GM21786 (cell line): ENCODE measurements at regions not wholly inside any gene's neighbourhood (a gene's known extent, or its start where the extent isn't known, plus 50 kb on each side); places are given as distances from the start of the nearest gene placed in this dataset.

Experiments used
- ATAC-seq: cut with Tn5 transposase; IDR thresholded peaks from one replicate; pipeline ENCODE4 v1.9.1; 2021; ENCODE audit not compliant: unreplicated experiment

DNA sequence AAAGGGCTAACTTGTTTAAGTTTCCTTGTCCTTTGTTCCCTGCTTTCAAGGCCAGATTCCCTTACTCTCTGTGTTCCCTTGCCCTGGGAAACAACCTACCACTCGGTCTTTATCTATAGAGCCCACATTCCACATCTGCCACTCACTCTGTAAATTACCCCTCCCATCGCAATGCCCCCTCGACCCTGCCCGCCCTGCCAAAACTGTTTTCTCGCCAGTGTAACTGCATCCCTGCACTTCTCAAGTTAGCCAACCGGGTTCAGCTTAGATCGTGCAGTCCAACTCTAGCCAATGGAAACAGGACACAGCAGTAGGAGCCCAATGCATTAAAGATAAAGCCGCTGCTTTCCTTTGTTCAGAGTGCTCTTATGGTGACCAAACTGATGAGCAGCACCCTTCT, 263.6 kb downstream of the TBL1XR1 start:
- no peak for ATAC-seq

DNA sequence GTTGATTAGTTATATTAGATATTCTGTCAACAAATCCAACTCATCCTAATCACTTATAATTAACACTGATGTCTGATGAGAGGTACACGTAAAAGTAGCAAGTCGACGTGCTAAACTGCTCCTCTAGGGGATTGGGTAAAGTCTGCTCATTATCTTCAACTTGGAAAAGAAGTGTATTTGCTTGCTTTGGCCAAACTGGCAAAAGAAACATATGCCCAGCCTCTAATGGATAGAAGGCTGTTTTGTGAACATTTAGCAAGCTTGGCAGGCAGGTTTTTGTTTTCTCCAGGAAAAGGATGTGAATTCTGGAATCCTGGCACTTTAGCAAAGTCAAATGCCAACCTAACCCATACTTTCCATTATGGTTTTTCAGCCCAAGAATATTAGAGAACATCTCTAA, 264.8 kb downstream of the TBL1XR1 start:
- ATAC-seq: no peak

DNA sequence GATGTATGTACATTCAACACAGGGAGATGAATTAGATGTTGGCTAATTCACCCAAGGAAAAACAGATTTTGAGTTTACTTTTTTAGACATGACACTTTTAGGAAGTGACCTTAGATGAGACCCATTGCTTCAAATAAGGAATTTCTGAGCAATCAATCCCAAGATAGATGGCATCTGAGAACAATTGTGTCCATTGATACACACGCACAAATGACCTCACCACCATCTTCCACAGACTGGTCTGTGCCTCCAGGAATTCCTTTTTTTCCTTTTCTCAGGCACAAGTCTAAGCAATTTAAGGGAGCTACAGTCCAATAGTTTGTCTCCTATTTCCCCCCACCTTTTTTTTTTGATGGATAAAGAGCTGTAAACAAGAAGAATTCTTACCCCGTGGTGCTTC, 265.3 kb downstream of the TBL1XR1 start:
- ATAC-seq: no peak

DNA sequence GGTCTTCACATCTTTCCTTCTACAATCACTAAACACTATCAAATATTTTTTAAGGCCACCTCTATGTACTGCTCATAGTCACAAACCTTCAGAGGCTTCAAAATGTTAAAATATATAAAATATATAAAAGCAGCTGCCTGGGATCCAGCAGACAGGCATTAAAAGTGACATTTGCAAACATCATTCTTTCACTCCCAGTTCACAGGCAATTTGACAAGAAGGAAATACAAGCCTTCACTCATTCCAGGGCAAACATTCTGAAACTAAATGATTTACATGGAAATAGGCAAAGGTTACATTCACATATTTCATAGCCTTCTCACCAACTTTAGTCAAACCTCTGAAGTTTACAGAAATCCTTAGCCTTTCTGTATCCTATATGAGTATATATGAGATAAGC, 266.3 kb downstream of the TBL1XR1 start:
- ATAC-seq: no peak

DNA sequence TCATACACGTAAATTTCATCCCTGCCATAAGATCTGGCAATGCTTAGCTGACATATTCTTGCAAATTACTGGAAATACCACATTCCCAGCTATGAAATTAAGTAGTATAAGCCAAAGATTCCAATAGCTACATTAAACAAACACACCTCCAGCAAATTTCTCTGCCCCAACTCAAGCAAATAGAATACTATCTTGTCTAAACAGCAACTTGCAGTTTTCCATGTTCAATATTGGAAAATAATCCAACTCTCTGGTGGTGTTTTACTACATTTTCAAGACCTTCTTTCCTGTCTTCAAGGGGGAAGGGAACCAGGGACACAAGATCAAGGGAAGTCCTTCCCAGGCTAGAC, 268.7 kb downstream of the TBL1XR1 start:
- ATAC-seq: no peak

DNA sequence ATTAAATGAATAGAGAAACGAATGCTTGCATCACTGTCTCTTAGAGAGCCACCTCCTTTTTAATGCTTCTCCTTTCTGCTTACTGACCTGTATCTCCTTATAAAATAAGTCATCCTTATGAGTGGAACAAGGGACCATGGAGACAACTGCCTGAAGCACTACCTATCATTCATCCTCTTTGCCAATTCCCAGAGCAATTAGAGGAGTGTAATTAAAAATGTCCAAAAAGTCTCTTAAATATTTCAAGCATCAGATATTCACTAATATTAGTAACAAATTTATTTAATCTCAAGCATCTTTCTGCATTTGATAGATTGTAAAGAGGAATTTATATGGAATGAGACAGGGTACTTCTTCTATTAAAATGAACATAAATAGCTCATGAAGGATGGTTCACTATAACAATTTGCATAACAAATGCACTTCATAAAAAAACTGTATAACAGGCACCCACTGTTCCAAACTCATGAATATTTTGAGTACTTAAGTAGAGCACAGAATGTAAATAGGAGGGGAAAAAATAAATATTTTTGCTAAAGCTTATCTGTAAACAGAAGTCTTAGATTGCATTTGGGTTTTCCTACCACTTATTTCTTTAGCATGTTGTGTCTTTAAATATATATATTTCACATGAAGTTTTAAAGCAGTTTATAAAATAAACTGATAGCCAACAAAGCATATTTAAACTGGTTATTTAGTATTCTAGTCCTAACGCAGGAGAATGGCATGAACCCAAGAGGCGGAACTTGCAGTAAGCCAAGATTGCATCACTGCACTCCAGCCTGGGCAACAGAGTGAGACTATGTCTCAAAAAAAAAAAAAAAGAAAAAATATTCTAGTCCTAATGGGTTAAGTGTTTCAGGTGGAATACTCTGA, 269.3 kb downstream of the TBL1XR1 start:
- ATAC-seq: no peak

DNA sequence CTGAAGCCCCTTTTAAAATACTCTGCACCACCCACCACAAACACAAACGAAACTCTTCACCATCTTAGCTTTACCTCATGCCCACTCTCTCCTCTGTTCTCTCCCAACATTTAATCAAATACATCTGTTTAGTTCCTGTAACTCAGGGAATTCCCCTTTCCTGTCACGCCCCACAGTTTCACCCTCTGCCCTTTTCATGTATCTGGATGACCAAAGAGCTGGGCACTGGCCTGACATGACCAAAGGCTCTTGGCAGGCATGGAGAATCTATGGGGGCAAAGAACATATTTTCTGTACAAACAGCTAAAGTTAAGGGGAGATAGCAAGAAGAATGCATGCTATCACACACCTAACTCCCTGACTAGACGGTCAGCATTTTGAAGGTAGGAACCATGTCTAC, 270.0 kb downstream of the TBL1XR1 start:
- no peak for ATAC-seq

DNA sequence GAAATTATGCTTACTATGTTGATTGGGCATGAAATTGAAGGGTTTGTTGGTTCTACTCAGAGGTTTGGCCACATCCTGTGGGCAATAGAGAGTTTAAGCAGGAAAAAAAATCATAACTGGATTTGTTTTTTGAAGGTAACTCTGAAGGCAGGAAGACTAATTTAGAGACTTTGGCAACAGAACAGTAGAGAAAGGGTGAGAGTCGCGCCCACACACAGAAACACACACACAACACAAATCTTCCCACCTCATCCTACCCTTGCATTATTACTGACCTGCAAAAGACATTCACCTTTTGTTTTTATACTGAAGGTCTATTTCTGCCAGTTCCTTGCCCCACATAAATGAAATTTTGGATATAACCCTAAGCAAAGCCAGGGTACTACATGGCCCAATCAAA, 270.6 kb downstream of the TBL1XR1 start:
- no peak for ATAC-seq

DNA sequence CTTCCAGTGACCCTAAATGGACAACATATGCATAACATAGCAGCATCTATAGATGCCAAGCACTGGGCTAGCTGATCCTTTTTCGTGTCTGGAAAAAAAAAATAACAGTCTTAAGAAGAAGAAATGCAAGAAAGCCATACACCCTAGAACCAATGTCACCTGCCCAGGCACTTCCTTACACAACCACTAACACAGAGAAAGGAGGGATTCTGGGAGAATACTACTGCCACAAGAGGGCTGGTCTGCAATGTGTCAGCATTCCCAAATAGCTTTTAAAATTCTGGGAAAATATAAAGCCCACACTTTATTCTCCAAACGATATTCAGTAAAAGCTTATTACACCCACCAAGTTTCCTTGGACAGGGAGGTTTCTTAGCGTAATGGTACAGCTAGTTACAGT, 271.2 kb downstream of the TBL1XR1 start:
- no peak for ATAC-seq

DNA sequence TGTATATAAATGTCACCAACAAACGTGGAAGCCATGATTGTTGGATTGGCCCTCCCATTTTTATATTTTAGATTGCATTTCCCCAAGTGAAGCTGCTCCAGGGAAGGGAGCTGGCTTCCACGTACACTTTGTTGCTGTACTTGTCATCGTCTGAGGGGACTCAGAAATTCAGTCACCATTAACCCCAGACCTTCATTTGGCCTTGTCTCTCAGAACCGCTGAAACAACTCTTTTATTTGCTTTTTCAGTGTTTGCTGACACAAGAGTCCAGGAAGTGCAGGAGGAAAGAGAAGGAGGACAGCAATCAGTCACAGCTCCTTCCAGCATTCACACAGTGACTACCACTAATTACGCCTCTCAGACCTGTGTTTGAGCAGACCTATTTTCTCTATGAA, 276.5 kb downstream of the TBL1XR1 start:
- no peak for ATAC-seq

DNA sequence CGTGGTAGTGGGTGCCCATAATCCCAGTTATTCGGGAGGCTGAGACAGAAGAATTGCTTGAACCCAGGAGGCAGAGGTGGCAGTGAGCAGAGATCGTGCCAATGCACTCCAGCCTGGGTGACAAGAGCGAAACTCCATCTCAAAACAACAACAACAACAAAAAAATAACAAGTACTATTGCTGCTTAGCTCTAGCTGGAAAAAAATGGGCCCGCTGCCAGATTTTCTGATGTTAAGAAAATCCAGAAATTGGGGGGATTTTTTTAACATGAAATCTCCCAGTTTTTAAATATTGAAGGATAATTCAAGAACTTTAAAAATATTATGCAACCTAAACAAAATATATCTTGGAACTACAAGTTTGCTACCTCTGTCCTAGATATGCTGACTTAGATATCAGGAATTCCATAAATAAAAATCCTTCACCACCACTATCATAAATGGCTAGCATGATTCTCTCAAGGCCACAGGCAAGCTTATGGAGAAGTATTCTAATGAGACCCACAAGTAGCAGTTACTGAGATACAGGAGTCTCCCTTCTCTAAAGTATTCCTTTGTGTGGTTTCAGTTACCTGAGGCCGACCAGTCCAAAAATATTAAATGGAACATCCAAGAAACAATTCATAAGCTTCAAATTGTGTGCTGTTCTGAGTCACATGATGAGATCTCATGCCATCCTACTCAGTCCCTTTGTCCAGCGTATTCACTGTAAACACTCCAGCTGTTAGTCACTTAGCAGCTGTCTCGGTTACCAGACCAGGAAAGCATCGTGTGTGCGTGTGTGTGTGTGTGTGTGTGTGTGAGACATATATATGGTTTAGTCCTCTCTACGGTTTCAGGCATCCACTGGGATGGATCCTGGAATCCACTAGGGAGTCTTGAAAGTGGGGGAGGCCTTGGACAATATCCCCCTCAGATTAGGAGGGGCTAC, 277.2 kb downstream of the TBL1XR1 start:
- no peak for ATAC-seq

DNA sequence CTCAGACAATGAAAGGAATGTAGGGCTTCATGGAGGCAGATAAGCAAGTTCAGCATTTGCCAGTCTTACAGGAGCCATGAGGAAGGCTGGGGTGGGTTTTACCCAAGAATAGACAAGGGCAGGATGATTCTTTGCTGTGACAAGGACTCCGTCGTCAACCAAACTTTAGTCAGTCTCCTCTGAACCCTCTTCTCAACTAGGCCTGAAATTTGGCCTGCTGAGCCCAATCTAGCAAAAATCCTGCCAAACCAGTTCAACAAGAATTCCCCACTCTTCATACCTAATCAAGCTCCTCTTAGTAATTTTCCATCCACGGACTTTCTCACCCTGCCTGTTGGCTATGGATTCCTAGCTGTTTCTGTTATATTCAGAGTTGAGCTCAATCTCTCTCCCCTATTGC, 280.5 kb downstream of the TBL1XR1 start:
- no peak for ATAC-seq

DNA sequence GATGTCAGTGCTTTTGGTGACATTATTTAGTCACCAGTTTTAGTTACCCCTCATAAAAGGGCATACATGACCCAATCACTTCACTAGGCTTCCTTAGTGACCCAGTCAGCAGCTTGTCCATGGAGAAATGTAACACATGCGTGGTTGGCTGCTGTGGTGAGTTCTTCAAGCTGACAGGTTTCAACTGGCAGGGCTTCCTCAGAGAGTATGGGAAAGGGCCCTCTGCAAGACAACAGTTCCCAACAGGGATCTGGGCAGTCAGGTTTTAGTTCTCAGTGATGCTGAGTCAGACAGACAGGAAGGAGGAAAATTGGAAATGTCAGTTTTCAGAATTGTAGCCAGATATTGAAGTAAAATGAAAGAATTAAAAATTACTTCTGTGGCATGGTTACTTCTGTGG, 282.5 kb downstream of the TBL1XR1 start:
- no peak for ATAC-seq

DNA sequence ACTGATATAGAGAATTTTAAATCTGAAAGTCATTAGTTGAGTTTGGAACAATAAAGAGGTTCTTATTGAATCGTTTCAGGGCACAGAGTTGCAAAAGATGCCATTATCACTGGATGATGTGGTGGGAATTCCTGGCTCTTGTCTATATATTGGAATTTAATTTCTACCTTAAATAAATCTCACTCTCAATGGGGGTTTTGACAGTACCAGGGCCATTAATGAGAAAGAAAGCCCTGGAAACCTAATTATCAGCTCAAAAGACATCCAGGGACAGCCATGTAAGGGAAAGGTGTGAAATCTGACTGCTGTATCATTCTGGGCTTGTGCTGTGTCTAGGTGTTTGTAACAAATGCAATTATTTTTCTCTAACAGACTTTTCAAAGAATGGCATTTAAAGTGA, 285.7 kb downstream of the TBL1XR1 start:
- ATAC-seq: no peak

DNA sequence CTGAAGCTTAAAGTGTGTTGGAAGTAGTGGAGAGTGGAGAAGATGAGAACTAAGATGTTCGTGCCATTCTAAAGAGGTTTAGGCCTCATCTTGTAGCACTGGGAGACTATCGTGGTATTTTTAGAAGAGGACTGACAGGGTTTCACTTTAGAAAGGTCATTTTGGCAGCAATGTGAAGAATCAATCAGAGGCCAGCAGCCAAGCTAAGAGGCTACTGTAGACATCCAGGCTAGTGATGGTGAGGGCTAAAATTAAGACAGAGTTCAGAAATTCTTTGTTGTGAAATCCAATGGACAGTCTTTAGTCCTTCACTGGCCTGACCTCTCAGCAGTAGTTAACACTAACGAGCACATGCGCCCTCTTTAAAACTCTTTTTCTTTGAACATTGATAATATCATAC, 288.2 kb downstream of the TBL1XR1 start:
- ATAC-seq: no peak

DNA sequence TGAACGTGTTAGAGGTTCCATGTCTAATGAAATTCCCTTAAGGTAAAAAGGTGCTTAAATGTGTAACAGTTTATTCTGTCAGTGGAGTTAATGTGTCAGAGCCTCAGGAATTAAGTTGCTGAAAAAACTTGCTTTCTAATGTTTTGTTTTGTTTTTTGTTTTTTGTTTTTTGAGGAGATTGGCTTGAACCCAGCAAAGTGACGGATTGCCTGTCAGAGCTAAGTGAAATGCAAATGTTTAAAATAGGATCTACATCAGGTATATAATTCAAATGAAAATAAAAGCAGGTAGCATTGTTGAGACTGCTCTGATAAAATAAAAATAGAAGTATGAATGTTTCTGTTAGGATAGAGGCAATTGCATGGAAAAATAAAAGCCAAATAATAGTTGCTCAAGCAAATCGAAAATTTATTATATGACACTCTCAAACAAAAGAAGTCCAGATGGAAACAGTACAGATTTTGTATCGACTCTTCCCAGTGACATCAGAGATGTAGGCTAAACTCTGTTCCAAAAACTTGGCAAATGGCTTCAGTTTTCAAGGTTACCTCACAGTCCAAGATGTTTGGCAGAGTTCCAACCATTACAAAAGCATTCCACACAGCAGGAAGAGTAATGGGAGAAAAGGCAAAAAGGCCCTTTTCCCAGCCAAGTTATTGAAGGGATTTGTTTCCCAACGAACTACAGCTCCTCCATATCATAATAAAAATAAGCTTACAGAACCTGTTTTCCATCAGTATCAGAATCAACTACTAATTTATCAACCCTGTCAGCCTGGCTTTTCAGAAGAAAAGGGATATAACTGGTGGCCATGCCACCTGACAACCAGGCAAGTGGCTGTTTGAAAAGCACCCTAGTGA, 291.0 kb downstream of the TBL1XR1 start:
- ATAC-seq: no peak

DNA sequence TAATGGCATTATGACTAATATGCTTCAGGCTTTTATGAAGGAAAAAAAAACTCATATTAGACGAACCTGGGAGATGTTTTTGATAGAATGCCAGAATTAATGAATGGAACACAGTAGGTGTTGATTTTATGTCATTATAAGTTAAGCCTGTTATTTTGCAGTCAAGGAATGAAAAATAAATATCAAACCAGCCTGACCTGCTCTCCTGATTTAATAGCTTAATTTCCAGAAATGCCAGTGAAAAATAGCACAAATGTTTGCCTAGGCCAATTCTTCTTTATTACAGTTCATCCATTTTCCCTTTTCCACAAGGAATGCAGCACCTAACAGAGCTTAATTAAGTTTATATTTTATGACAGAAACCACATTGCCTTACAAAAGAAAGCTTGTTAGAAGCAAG, 292.0 kb downstream of the TBL1XR1 start:
- no peak for ATAC-seq

DNA sequence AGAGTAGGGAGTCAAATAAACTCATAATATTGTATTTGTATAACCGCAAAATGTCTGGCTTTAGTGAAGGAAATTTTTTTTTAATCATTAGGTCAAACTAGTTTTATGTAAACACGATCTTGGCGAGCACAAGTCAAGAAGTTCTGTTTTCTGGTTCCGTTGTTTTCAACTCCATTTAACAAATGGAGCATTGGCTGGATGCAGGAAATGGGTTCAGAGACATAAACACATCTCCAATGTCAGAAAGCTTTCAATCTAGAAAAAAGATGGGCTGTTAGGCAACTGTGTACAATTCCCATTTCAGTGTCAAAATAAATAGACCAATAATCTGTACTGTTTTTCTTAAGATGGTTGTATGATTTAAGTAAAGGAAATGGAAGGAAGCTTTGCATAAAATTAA, 292.8 kb downstream of the TBL1XR1 start:
- ATAC-seq: no peak

DNA sequence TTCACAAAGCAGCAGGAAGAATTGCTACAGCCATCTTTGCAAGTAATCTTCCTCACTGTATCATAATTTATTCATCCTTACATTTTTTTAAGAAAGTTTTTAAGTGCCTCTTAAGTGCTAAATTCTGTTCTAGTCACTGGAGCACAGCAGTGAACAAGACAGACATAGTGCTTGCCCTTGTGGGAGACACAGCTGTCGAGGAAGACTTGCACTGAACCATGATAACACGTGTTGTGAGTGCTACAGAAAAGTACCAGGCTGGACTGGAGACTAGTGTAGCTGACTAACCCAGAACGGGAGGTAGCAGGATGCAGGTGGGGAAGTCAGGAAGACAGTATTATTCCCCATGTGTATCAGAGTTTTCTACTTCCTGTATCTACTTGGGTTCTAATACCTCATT, 300.6 kb downstream of the TBL1XR1 start:
- ATAC-seq: no peak

DNA sequence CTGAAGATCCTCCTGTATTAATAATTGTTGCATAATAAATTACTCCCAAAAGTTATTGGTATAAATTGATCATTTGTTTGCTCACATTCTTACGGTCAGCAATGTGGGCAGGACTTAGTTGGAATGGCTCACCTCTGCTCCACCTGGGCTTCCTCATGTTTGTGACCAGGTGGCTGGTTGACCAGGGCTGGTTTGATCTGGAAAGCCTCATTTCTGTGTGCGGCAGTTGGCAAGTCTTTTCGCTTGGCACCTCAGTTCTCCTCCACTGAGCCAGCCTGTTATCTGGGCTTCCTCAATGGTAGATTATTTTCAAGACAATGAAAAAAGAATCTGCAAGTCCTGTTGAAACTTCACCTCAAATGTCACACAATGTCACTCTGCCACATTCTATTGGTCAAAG, 301.1 kb downstream of the TBL1XR1 start:
- no peak for ATAC-seq

DNA sequence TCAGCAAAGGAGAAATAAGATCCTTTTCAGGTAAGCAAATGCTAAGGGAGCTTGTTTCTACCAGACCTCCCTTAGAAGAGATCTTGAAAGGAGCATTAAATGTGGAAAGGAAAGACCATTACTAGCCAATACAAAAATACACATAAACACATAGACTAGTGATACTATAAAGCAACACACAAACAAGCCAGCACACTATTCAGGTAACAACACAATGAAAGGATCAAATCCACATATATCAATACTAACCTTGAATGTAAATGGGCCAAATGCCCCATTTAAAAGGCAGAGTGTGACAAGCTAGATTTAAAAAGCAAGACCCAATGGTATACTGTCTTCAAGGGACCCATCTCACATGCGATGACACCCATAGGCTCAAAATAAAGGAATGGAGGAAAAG, 317.6 kb downstream of the TBL1XR1 start:
- ATAC-seq: no peak
